H1 (cell line): ENCODE measurements at regions not wholly inside any gene's neighbourhood (a gene's known extent, or its start where the extent isn't known, plus 50 kb on each side); places are given as distances from the start of the nearest gene placed in this dataset.

Experiments used
- EGR1 ChIP-seq: IDR thresholded peaks from 2 replicates; pipeline ENCODE4 v1.6.1; 2011; ENCODE audit warnings: low read depth, low read length, borderline replicate concordance
- GABPA ChIP-seq: IDR thresholded peaks from 2 replicates; pipeline ENCODE4 v1.6.1; 2011; ENCODE audit warnings: mild to moderate bottlenecking, low read length, moderate library complexity, borderline replicate concordance; ENCODE audit not compliant: insufficient read depth
- JUN ChIP-seq: IDR thresholded peaks from 2 replicates; pipeline ENCODE4 v1.6.1; 2011; ENCODE audit warnings: low read depth, mild to moderate bottlenecking, improper control_type of control experiment, low read length
- MAFK ChIP-seq: IDR thresholded peaks from 2 replicates; pipeline ENCODE4 v1.6.1; 2012; ENCODE audit warnings: low read depth, mild to moderate bottlenecking, improper control_type of control experiment, low read length
- YY1 ChIP-seq: IDR thresholded peaks from 2 replicates; pipeline ENCODE4 v1.6.1; 2011; ENCODE audit warnings: low read depth, mild to moderate bottlenecking, low read length
- TF ChIP-seq, protein P1 (sequence below): IDR thresholded peaks from 2 replicates; pipeline ENCODE4 v1.6.1; 2012; ENCODE audit warnings: inconsistent platforms
- TF ChIP-seq, protein P2 (sequence below), 3 experiments: IDR thresholded peaks; 1 replicate in 2 of 3; 2 replicates in 1 of 3; pipeline versions ENCODE4 v1.5.1 to v1.6.1; 2011; ENCODE audit warnings: low read length in 3 of 3, mild to moderate bottlenecking in 3 of 3, inconsistent platforms in 2 of 3, low read depth in 1 of 3, moderate library complexity in 1 of 3; ENCODE audit not compliant: insufficient read depth in 1 of 3; ENCODE audit errors: control extremely low read depth in 1 of 3

DNA sequence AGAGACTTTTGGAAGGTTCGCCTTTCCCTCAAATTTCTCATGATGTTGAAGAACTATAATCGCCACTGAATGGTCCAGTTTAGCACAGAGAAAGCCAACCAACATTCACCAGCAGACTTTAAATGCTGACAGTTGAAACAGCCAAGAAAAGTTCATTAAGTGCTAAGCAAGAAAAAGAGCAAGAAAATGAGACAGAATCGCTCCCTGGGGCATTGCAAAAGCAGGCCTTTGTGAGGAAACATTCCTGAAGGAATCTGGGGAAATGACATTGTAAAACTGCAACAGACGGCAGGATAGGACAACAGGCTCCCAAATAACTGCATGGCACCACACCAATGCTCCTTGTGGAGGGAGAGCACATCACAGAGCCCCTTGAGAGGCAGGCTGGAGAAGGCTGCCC lies 269.3 kb upstream of the ID2 start:
- TF ChIP-seq, protein P1, sequence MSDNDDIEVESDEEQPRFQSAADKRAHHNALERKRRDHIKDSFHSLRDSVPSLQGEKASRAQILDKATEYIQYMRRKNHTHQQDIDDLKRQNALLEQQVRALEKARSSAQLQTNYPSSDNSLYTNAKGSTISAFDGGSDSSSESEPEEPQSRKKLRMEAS: no peak
- TF ChIP-seq MAFK (no peak), JUN (no peak), YY1 (no peak), GABPA (no peak), EGR1 (no peak)
- TF ChIP-seq, protein P2, sequence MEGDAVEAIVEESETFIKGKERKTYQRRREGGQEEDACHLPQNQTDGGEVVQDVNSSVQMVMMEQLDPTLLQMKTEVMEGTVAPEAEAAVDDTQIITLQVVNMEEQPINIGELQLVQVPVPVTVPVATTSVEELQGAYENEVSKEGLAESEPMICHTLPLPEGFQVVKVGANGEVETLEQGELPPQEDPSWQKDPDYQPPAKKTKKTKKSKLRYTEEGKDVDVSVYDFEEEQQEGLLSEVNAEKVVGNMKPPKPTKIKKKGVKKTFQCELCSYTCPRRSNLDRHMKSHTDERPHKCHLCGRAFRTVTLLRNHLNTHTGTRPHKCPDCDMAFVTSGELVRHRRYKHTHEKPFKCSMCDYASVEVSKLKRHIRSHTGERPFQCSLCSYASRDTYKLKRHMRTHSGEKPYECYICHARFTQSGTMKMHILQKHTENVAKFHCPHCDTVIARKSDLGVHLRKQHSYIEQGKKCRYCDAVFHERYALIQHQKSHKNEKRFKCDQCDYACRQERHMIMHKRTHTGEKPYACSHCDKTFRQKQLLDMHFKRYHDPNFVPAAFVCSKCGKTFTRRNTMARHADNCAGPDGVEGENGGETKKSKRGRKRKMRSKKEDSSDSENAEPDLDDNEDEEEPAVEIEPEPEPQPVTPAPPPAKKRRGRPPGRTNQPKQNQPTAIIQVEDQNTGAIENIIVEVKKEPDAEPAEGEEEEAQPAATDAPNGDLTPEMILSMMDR (IDR thresholded peaks at IDR 0.05; ENCODE audit: control extremely low read depth in 1 of 3, insufficient read depth in 1 of 3, low read depth in 1 of 3, low read length in 3 of 3): no peak
